ENCODE measurements at regions not wholly inside any gene's neighbourhood (a gene's known extent, or its start where the extent isn't known, plus 50 kb on each side); places are given as distances from the start of the nearest gene placed in this dataset.

DNA sequence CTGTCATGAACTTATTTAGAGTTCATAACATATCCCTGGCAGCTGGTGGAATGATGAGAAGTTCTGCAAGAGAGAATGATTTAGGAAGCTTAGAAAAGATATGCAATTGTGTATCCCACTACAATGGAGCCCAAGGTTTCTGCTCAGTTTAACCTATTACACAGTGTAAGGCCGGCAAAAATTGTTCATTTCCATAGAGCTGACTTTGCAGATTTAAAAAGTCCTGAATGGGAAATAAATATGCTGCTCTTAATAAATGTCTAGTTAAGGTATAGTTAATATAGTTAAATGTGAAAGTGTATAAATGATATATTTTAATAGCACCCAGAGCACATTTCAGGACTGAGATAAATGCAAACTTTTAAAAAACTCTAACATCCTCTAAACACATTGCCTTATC, 149.9 kb downstream of the EVX1 start:
- no peak overlapping the region for H2BK120ac ChIP-seq (ENCODE audit: low read depth, low read length)
- no peak overlapping the region for H2AK5ac ChIP-seq (ENCODE audit: low read length)
- no peak overlapping the region for H3K27ac ChIP-seq (ENCODE audit: low read depth, low read length)
- no peaks in the 10 kb centered on the region for H3K36me3 ChIP-seq (ENCODE audit: control insufficient read depth, insufficient read depth, low read length)
- no peak overlapping the region for H2BK15ac ChIP-seq (replicated peaks; ENCODE audit: low read depth)
- no peak overlapping the region for H3K9ac ChIP-seq (ENCODE audit: low read length)
- H3K27me3 ChIP-seq (ENCODE audit: insufficient read depth, low read length, poor library complexity) = no peaks in the 10 kb centered on the region
- no peak overlapping the region for H3K4ac ChIP-seq (ENCODE audit: low read depth, low read length)
- no peak overlapping the region for H2BK5ac ChIP-seq (ENCODE audit: low read length)
- H3K23ac ChIP-seq (ENCODE audit: low read length) = no peak overlapping the region
- H3K4me3 ChIP-seq (ENCODE audit: low read length) = no peak overlapping the region
- no peak overlapping the region for H4K5ac ChIP-seq (ENCODE audit: low read length)
- no peaks in the 10 kb centered on the region for H3K4me1 ChIP-seq (ENCODE audit: control insufficient read depth, low read depth, low read length)
- H3K79me2 ChIP-seq (ENCODE audit: control insufficient read depth, insufficient read depth, low read length) = no peaks in the 10 kb centered on the region
- WGBS (ENCODE audit: extremely low coverage, insufficient coverage, low lambda C conversion rate) = no CpG with 5 or more reads among the region's 1 CpG
- no peaks in the 10 kb centered on the region for H3K79me1 ChIP-seq (ENCODE audit: low read length)
- no peak overlapping the region for H3K18ac ChIP-seq (ENCODE audit: low read length)
- H3K56ac ChIP-seq (ENCODE audit: low read length) = no peak overlapping the region
- no peak overlapping the region for H4K8ac ChIP-seq (ENCODE audit: low read depth, low read length)
- no peak for DNase-seq
- H3K4me2 ChIP-seq (ENCODE audit: low read length) = no peak overlapping the region

DNA sequence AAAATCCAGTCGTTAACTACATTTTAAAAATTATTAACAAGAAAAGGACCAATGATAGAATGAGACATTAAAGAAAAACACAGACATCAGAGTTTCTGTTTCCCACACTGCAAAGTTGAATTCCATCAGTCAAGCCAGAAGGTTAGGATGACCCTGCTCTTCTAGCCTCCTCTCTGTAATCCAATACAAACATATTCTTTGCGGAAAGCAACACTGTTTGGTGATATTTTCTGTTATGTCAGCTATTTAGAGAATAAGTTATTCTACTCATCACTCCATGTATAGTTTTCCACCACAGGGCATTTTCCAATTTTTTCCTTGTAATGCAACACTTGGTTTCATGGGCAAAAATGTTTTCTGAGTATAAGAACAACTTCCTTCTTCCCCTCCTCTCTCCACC, 152.3 kb downstream of the EVX1 start:
- H3K4me2 ChIP-seq (ENCODE audit: low read length) = no peak overlapping the region
- no peak overlapping the region for H2BK5ac ChIP-seq (ENCODE audit: low read length)
- H3K18ac ChIP-seq (ENCODE audit: low read length) = no peak overlapping the region
- H2BK120ac ChIP-seq (ENCODE audit: low read depth, low read length) = no peak overlapping the region
- H3K27me3 ChIP-seq (ENCODE audit: insufficient read depth, low read length, poor library complexity) = no peaks in the 10 kb centered on the region
- no peak overlapping the region for H2AK5ac ChIP-seq (ENCODE audit: low read length)
- no peak for DNase-seq
- no peak overlapping the region for H3K4me3 ChIP-seq (ENCODE audit: low read length)
- H3K36me3 ChIP-seq (ENCODE audit: control insufficient read depth, insufficient read depth, low read length) = no peaks in the 10 kb centered on the region
- WGBS (ENCODE audit: extremely low coverage, insufficient coverage, low lambda C conversion rate) = no CpG with 5 or more reads among the region's 2 CpGs
- H4K8ac ChIP-seq (ENCODE audit: low read depth, low read length) = no peak overlapping the region
- no peaks in the 10 kb centered on the region for H3K79me1 ChIP-seq (ENCODE audit: low read length)
- no peak overlapping the region for H4K5ac ChIP-seq (ENCODE audit: low read length)
- no peak overlapping the region for H2BK15ac ChIP-seq (replicated peaks; ENCODE audit: low read depth)
- H3K9ac ChIP-seq (ENCODE audit: low read length) = no peak overlapping the region
- H3K56ac ChIP-seq (ENCODE audit: low read length) = no peak overlapping the region
- no peak overlapping the region for H3K27ac ChIP-seq (ENCODE audit: low read depth, low read length)
- no peak overlapping the region for H3K23ac ChIP-seq (ENCODE audit: low read length)
- no peak overlapping the region for H3K4ac ChIP-seq (ENCODE audit: low read depth, low read length)
- no peaks in the 10 kb centered on the region for H3K79me2 ChIP-seq (ENCODE audit: control insufficient read depth, insufficient read depth, low read length)
- H3K4me1 ChIP-seq (ENCODE audit: control insufficient read depth, low read depth, low read length) = no peaks in the 10 kb centered on the region

- Histone ChIP-seq H3K79me1 (ENCODE audit: low read length) (no peaks in the 10 kb centered on the region), H4K5ac (ENCODE audit: low read length) (no peak overlapping the region), H2AK5ac (ENCODE audit: low read length) (no peak overlapping the region), H3K18ac (ENCODE audit: low read length) (no peak overlapping the region), H2BK15ac (replicated peaks; ENCODE audit: low read depth) (no peak overlapping the region), H3K79me2 (ENCODE audit: control insufficient read depth, insufficient read depth, low read length) (no peaks in the 10 kb centered on the region), H3K27me3 (ENCODE audit: insufficient read depth, low read length, poor library complexity) (no peaks in the 10 kb centered on the region), H3K4me3 (ENCODE audit: low read length) (no peak overlapping the region), H3K56ac (ENCODE audit: low read length) (no peak overlapping the region), H3K23ac (ENCODE audit: low read length) (no peak overlapping the region), H2BK5ac (ENCODE audit: low read length) (no peak overlapping the region), H3K4ac (ENCODE audit: low read depth, low read length) (no peak overlapping the region), H3K36me3 (ENCODE audit: control insufficient read depth, insufficient read depth, low read length) (no peaks in the 10 kb centered on the region), H3K9ac (ENCODE audit: low read length) (no peak overlapping the region), H3K27ac (ENCODE audit: low read depth, low read length) (no peak overlapping the region), H2BK120ac (ENCODE audit: low read depth, low read length) (no peak overlapping the region), H3K4me1 (ENCODE audit: control insufficient read depth, low read depth, low read length) (no peaks in the 10 kb centered on the region), H3K4me2 (ENCODE audit: low read length) (no peak overlapping the region), H4K8ac (ENCODE audit: low read depth, low read length) (no peak overlapping the region)
- no peak for DNase-seq
- no CpG with 5 or more reads among the region's 3 CpGs for WGBS (ENCODE audit: extremely low coverage, insufficient coverage, low lambda C conversion rate)
Measured at GRCh38 chr7:27395626-27396025, 153.0 kb downstream of the EVX1 start.

GRCh38 chr7:27397503-27397902, 154.9 kb downstream of the EVX1 start:
- no peak overlapping the region for H3K18ac ChIP-seq (ENCODE audit: low read length)
- H3K27ac ChIP-seq (ENCODE audit: low read depth, low read length) = no peak overlapping the region
- no peaks in the 10 kb centered on the region for H3K36me3 ChIP-seq (ENCODE audit: control insufficient read depth, insufficient read depth, low read length)
- no peak overlapping the region for H3K9ac ChIP-seq (ENCODE audit: low read length)
- no peaks in the 10 kb centered on the region for H3K27me3 ChIP-seq (ENCODE audit: insufficient read depth, low read length, poor library complexity)
- no peak overlapping the region for H3K4ac ChIP-seq (ENCODE audit: low read depth, low read length)
- no peaks in the 10 kb centered on the region for H3K79me1 ChIP-seq (ENCODE audit: low read length)
- H3K56ac ChIP-seq (ENCODE audit: low read length) = no peak overlapping the region
- H4K8ac ChIP-seq (ENCODE audit: low read depth, low read length) = no peak overlapping the region
- H2AK5ac ChIP-seq (ENCODE audit: low read length) = no peak overlapping the region
- no peaks in the 10 kb centered on the region for H3K4me1 ChIP-seq (ENCODE audit: control insufficient read depth, low read depth, low read length)
- no peak overlapping the region for H3K4me3 ChIP-seq (ENCODE audit: low read length)
- no peak for DNase-seq
- no peak overlapping the region for H2BK120ac ChIP-seq (ENCODE audit: low read depth, low read length)
- no peak overlapping the region for H4K5ac ChIP-seq (ENCODE audit: low read length)
- no peak overlapping the region for H2BK15ac ChIP-seq (replicated peaks; ENCODE audit: low read depth)
- WGBS (ENCODE audit: extremely low coverage, insufficient coverage, low lambda C conversion rate) = no CpG with 5 or more reads among the region's 3 CpGs
- no peak overlapping the region for H2BK5ac ChIP-seq (ENCODE audit: low read length)
- no peak overlapping the region for H3K23ac ChIP-seq (ENCODE audit: low read length)
- H3K4me2 ChIP-seq (ENCODE audit: low read length) = no peak overlapping the region
- no peaks in the 10 kb centered on the region for H3K79me2 ChIP-seq (ENCODE audit: control insufficient read depth, insufficient read depth, low read length)

DNA sequence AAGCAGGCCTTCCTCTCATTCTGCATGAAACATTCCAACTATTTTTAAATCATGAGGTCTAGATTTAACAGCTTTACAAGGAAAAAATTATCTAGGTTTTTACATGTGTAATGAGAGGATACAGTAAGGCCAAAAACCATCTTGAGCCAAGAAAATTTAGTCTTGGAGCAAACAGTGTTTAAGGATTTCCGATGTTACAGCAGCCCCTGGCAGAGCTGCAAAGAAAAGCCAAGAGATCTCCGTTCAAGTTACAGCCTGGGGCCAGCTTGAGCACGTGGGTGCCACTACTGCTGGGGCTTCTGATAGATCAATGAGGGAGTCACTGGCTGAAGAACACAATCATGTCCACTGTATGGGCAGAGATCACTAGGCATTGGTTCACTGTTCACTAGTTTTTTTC, 156.2 kb downstream of the EVX1 start:
- Histone ChIP-seq H3K79me2 (ENCODE audit: control insufficient read depth, insufficient read depth, low read length) (no peaks in the 10 kb centered on the region), H3K36me3 (ENCODE audit: control insufficient read depth, insufficient read depth, low read length) (no peaks in the 10 kb centered on the region), H3K56ac (ENCODE audit: low read length) (no peak overlapping the region), H3K27me3 (ENCODE audit: insufficient read depth, low read length, poor library complexity) (no peaks in the 10 kb centered on the region), H3K4me1 (ENCODE audit: control insufficient read depth, low read depth, low read length) (no peaks in the 10 kb centered on the region), H3K4me2 (ENCODE audit: low read length) (no peak overlapping the region), H3K23ac (ENCODE audit: low read length) (no peak overlapping the region), H4K5ac (ENCODE audit: low read length) (no peak overlapping the region), H3K4me3 (ENCODE audit: low read length) (no peak overlapping the region), H2BK15ac (replicated peaks; ENCODE audit: low read depth) (no peak overlapping the region), H4K8ac (ENCODE audit: low read depth, low read length) (no peak overlapping the region), H2BK120ac (ENCODE audit: low read depth, low read length) (no peak overlapping the region), H3K9ac (ENCODE audit: low read length) (no peak overlapping the region), H3K27ac (ENCODE audit: low read depth, low read length) (no peak overlapping the region), H2AK5ac (ENCODE audit: low read length) (no peak overlapping the region), H3K79me1 (ENCODE audit: low read length) (no peaks in the 10 kb centered on the region), H3K18ac (ENCODE audit: low read length) (no peak overlapping the region), H3K4ac (ENCODE audit: low read depth, low read length) (no peak overlapping the region), H2BK5ac (ENCODE audit: low read length) (no peak overlapping the region)
- DNase-seq = no peak
- no CpG with 5 or more reads among the region's 3 CpGs for WGBS (ENCODE audit: extremely low coverage, insufficient coverage, low lambda C conversion rate)

DNA sequence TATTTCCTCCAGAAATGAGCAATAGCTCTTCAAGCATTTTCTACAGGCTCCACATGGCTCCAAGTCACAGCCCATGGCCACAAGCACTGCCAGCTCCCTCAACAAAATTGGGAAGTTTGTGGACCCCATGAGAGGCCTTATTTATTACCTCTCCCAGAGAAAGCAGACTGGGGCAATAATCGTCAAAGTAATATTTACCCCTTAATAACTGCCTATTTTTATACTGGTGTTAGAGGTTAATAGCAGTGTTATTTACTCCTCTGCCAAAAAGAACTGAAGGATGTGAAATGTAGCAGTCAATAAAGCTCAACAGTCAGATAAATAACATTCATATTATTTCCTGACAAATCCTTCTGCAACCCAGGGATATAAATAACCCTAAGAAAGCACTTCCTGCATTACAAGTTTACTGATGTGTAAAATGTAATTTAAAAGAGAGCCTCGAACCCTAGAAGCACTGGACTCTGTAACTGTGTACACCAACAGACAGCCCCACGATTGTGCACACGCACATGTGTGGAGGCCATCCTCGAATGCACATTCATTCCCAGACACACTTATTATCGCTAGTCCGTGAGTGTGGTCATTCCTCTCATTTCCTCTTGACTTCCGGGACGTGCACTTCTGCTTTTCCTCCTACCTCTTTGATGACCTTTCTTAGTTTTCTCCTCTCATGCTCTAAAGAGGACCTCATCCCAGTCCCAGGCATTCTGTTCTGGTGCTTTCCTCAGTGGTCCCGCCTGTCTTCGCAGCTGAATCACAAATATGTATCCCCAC, 157.4 kb downstream of the EVX1 start:
- Histone ChIP-seq H3K79me1 (ENCODE audit: low read length) (no peaks in the 10 kb centered on the region), H3K4me1 (ENCODE audit: control insufficient read depth, low read depth, low read length) (no peaks in the 10 kb centered on the region), H3K27me3 (ENCODE audit: insufficient read depth, low read length, poor library complexity) (no peaks in the 10 kb centered on the region), H2AK5ac (ENCODE audit: low read length) (no peak overlapping the region), H3K36me3 (ENCODE audit: control insufficient read depth, insufficient read depth, low read length) (no peaks in the 10 kb centered on the region), H4K8ac (ENCODE audit: low read depth, low read length) (no peak overlapping the region), H2BK120ac (ENCODE audit: low read depth, low read length) (no peak overlapping the region), H3K27ac (ENCODE audit: low read depth, low read length) (no peak overlapping the region), H3K18ac (ENCODE audit: low read length) (no peak overlapping the region), H2BK15ac (replicated peaks; ENCODE audit: low read depth) (no peak overlapping the region), H3K4ac (ENCODE audit: low read depth, low read length) (no peak overlapping the region), H2BK5ac (ENCODE audit: low read length) (no peak overlapping the region), H3K9ac (ENCODE audit: low read length) (no peak overlapping the region), H4K5ac (ENCODE audit: low read length) (no peak overlapping the region), H3K23ac (ENCODE audit: low read length) (no peak overlapping the region), H3K79me2 (ENCODE audit: control insufficient read depth, insufficient read depth, low read length) (no peaks in the 10 kb centered on the region), H3K4me3 (ENCODE audit: low read length) (no peak overlapping the region), H3K4me2 (ENCODE audit: low read length) (no peak overlapping the region), H3K56ac (ENCODE audit: low read length) (no peak overlapping the region)
- no CpG with 5 or more reads among the region's 11 CpGs for WGBS (ENCODE audit: extremely low coverage, insufficient coverage, low lambda C conversion rate)
- DNase-seq = no peak
